HepG2 (cell line): ENCODE measurements at regions not wholly inside any gene's neighbourhood (a gene's known extent, or its start where the extent isn't known, plus 50 kb on each side); places are given as distances from the start of the nearest gene placed in this dataset.

Experiments used
- EHMT2 ChIP-seq: fragments of 200-600 bp; sonication (generic); IDR thresholded peaks from 2 replicates; pipeline ENCODE4 v1.7.0; 2017; ENCODE audit warnings: antibody characterized with exemption, low read depth, low read length, borderline replicate concordance
- HNF4G ChIP-seq, 2 experiments: sonication (generic) in 1 of 2; formaldehyde crosslinking in 1 of 2; IDR thresholded peaks; 2 replicates each; pipeline versions ENCODE4 v1.4.0 to v1.6.1; 2011 to 2020; ENCODE audit warnings: borderline replicate concordance in 2 of 2, low read depth in 2 of 2, mild to moderate bottlenecking in 2 of 2, low read length in 1 of 2, missing genetic modification reagents in 1 of 2, moderate library complexity in 1 of 2
- HNRNPK ChIP-seq: fragments of 200-400 bp; formaldehyde crosslinking; IDR thresholded peaks from 2 replicates; pipeline ENCODE4 v1.6.1; 2018; ENCODE audit warnings: low read length, low read depth, moderate library complexity, mild to moderate bottlenecking; ENCODE audit not compliant: poor library complexity, severe bottlenecking
- HOXA7 ChIP-seq: sonication (generic); formaldehyde crosslinking; IDR thresholded peaks from 2 replicates; pipeline ENCODE4 v1.8.1; 2022; ENCODE audit warnings: mild to moderate bottlenecking, missing genetic modification reagents, moderate library complexity
- KDM5A ChIP-seq: fragments of 200-600 bp; sonication (generic); IDR thresholded peaks from 2 replicates; pipeline ENCODE4 v1.7.0; 2018; ENCODE audit warnings: antibody characterized with exemption, mild to moderate bottlenecking, low read length, borderline replicate concordance
- MAFF ChIP-seq: IDR thresholded peaks from 2 replicates; pipeline ENCODE4 v1.6.1; 2011; ENCODE audit warnings: low read depth, low read length, improper control_type of control experiment
- MIER2 ChIP-seq: IDR thresholded peaks from 2 replicates; pipeline ENCODE4 v1.6.1; 2016; ENCODE audit warnings: missing biosample characterization, missing genetic modification reagents
- RFX3 ChIP-seq: IDR thresholded peaks from 2 replicates; pipeline ENCODE4 v1.6.1; 2016; ENCODE audit warnings: missing biosample characterization, missing genetic modification reagents
- SOX13 ChIP-seq, 3 experiments: fragments of 450-650 bp in 1 of 3; sonication (generic) in 1 of 3; formaldehyde crosslinking in 1 of 3; IDR thresholded peaks in 2 of 3; conservative IDR thresholded peaks in 1 of 3; 2 replicates each; pipeline versions ENCODE4 v1.5.0 to v1.6.1; 2016 to 2020; ENCODE audit warnings: antibody characterized with exemption in 1 of 3, mild to moderate bottlenecking in 1 of 3, missing compliant biosample characterization in 1 of 3, missing genetic modification reagents in 1 of 3, moderate library complexity in 1 of 3
- STAG1 ChIP-seq: sonication (generic); formaldehyde crosslinking; IDR thresholded peaks from 2 replicates; pipeline ENCODE4 v1.4.0; 2020; ENCODE audit warnings: missing genetic modification reagents
- TBL1XR1 ChIP-seq: fragments of 150-350 bp; IDR thresholded peaks from 2 replicates; pipeline ENCODE4 v1.6.1; 2014; ENCODE audit warnings: borderline replicate concordance, low read length; ENCODE audit not compliant: partially characterized antibody
- TCF7 ChIP-seq: sonication (generic); IDR thresholded peaks from 2 replicates; pipeline ENCODE4 v1.6.1; 2016; ENCODE audit warnings: antibody characterized with exemption, low read depth
- ZMYM3 ChIP-seq: sonication (generic); formaldehyde crosslinking; IDR thresholded peaks from 2 replicates; pipeline ENCODE4 v1.5.1; 2020; ENCODE audit warnings: mild to moderate bottlenecking, missing genetic modification reagents
- ZNF232 ChIP-seq: sonication (generic); formaldehyde crosslinking; IDR thresholded peaks from 2 replicates; pipeline ENCODE4 v1.4.0; 2020; ENCODE audit warnings: missing genetic modification reagents, borderline replicate concordance
- ZNF569 ChIP-seq: sonication (generic); formaldehyde crosslinking; IDR thresholded peaks from 2 replicates; pipeline ENCODE4 v1.5.0; 2020; ENCODE audit warnings: mild to moderate bottlenecking, missing genetic modification reagents, moderate library complexity, borderline replicate concordance
- ZNF724P ChIP-seq: sonication (generic); formaldehyde crosslinking; IDR thresholded peaks from 2 replicates; pipeline ENCODE4 v1.8.0; 2022; ENCODE audit warnings: missing genetic modification reagents, borderline replicate concordance
- TF ChIP-seq, protein P1 (sequence below), 2 experiments: sonication (generic) in 1 of 2; formaldehyde crosslinking in 1 of 2; IDR thresholded peaks; 2 replicates each; pipeline versions ENCODE4 v1.5.1 to v1.6.1; 2011 to 2020; ENCODE audit warnings: borderline replicate concordance in 1 of 2, low read depth in 1 of 2, low read length in 1 of 2, mild to moderate bottlenecking in 1 of 2, missing genetic modification reagents in 1 of 2, moderate library complexity in 1 of 2
- TF ChIP-seq, protein P2 (sequence below): sonication (generic); formaldehyde crosslinking; IDR thresholded peaks from 2 replicates; pipeline ENCODE4 v1.5.0; 2020; ENCODE audit warnings: missing genetic modification reagents
- TF ChIP-seq, protein P3 (sequence below): sonication (generic); formaldehyde crosslinking; IDR thresholded peaks from 2 replicates; pipeline ENCODE4 v1.5.0; 2020; ENCODE audit warnings: missing genetic modification reagents
- TF ChIP-seq, protein P4 (sequence below): sonication (generic); formaldehyde crosslinking; IDR thresholded peaks from 2 replicates; pipeline ENCODE4 v1.8.0; 2022; ENCODE audit warnings: mild to moderate bottlenecking, missing genetic modification reagents, moderate library complexity
- TF ChIP-seq, protein P5 (sequence below): sonication (generic); formaldehyde crosslinking; IDR thresholded peaks from 2 replicates; pipeline ENCODE4 v1.4.0; 2020; ENCODE audit warnings: mild to moderate bottlenecking, missing genetic modification reagents

DNA sequence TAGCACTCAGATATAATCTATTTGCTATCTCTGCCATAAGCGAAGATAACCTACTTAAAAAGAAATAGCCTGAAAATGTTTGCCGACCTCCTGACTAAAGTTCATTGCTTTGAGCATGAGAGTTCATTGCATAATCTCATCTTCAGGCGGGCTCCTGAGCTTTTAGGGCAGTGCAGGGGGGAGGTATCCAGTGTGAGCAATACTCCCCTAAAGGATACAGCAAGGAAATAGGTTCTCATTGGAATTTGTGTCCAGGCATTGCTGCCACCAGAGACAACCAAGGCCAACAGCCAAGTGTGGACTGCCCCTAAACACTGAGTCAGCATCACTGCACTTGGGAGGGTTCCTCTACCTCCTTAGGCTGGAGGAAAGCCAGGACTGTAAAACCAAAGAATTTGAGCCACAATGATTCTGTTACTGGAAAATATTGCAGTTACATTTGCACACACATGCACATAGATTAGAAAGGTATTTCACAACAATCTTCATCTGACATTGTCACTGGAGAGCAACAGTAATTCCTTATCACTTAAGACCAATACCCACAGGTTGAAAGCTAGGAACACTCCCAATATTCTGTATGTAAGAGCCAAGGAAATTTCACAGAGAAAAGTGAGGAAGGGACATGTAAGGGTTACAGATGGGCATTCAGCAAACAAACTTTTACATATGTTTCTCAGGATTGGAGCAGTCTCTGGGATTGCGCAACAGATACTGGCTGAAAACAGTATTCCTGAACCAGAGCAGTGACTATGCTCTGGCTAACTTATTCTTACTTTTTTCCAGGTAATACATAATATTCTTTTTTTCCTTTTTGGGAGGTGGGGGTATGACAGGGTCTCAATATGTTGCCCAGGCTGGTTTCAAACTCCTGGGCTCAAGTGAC is 98.6 kb upstream of the TLE1 start (continued):
- TF ChIP-seq ZNF724P, result no peak
- TF ChIP-seq, protein P1, sequence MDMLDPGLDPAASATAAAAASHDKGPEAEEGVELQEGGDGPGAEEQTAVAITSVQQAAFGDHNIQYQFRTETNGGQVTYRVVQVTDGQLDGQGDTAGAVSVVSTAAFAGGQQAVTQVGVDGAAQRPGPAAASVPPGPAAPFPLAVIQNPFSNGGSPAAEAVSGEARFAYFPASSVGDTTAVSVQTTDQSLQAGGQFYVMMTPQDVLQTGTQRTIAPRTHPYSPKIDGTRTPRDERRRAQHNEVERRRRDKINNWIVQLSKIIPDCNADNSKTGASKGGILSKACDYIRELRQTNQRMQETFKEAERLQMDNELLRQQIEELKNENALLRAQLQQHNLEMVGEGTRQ (IDR thresholded peaks at IDR 0.05; ENCODE audit: low read depth, low read length), result no peak
- TF ChIP-seq, protein P1 (CRISPR knock-in tag; IDR thresholded peaks at IDR 0.05; ENCODE audit: borderline replicate concordance), result no peak
- TF ChIP-seq, protein P2, sequence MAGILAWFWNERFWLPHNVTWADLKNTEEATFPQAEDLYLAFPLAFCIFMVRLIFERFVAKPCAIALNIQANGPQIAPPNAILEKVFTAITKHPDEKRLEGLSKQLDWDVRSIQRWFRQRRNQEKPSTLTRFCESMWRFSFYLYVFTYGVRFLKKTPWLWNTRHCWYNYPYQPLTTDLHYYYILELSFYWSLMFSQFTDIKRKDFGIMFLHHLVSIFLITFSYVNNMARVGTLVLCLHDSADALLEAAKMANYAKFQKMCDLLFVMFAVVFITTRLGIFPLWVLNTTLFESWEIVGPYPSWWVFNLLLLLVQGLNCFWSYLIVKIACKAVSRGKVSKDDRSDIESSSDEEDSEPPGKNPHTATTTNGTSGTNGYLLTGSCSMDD (CRISPR knock-in tag), result no peak
- TF ChIP-seq ZNF232 (CRISPR knock-in tag), result no peak
- peak; percentile 53; the same call in 1 of the 2 replicates for TF ChIP-seq HNF4G (IDR thresholded peaks at IDR 0.05; ENCODE audit: borderline replicate concordance, low read depth, low read length)
- peak; percentile 44; the same call in 1 of the 2 replicates for TF ChIP-seq HNF4G (CRISPR knock-in tag; IDR thresholded peaks at IDR 0.05; ENCODE audit: borderline replicate concordance, low read depth)
- no peak for TF ChIP-seq HOXA7 (CRISPR knock-in tag)
- no peak for TF ChIP-seq ZNF569
- TF ChIP-seq, protein P3, sequence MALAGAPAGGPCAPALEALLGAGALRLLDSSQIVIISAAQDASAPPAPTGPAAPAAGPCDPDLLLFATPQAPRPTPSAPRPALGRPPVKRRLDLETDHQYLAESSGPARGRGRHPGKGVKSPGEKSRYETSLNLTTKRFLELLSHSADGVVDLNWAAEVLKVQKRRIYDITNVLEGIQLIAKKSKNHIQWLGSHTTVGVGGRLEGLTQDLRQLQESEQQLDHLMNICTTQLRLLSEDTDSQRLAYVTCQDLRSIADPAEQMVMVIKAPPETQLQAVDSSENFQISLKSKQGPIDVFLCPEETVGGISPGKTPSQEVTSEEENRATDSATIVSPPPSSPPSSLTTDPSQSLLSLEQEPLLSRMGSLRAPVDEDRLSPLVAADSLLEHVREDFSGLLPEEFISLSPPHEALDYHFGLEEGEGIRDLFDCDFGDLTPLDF, result no peak
- TF ChIP-seq RFX3, result no peak
- TF ChIP-seq MAFF, result peak; percentile 61
- no peak for TF ChIP-seq KDM5A
- no peak for TF ChIP-seq STAG1 (CRISPR knock-in tag)
- peak; percentile 24; the same call in 1 of the 2 replicates for TF ChIP-seq MIER2
- no peak for TF ChIP-seq ZMYM3
- TF ChIP-seq, protein P4, sequence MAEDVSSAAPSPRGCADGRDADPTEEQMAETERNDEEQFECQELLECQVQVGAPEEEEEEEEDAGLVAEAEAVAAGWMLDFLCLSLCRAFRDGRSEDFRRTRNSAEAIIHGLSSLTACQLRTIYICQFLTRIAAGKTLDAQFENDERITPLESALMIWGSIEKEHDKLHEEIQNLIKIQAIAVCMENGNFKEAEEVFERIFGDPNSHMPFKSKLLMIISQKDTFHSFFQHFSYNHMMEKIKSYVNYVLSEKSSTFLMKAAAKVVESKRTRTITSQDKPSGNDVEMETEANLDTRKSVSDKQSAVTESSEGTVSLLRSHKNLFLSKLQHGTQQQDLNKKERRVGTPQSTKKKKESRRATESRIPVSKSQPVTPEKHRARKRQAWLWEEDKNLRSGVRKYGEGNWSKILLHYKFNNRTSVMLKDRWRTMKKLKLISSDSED, result no peak
- TF ChIP-seq TBL1XR1, result no peak
- no peak for TF ChIP-seq HNRNPK
- peak; percentile 46; the same call in 1 of the 2 replicates for TF ChIP-seq TCF7
- TF ChIP-seq SOX13 (IDR thresholded peaks at IDR 0.05), result no peak
- peak in 1 of 2 experiments; percentile 42; a peak in 2 of 4 replicates for TF ChIP-seq SOX13 (CRISPR knock-in tag; conservative IDR thresholded peaks at IDR 0.05 in 1 of 2, IDR thresholded peaks at IDR 0.05 in 1 of 2)
- TF ChIP-seq, protein P5, sequence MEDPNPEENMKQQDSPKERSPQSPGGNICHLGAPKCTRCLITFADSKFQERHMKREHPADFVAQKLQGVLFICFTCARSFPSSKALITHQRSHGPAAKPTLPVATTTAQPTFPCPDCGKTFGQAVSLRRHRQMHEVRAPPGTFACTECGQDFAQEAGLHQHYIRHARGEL (CRISPR knock-in tag), result no peak
- 0 out of 2 replicates have a peak, but pooled peaks have one; percentile 42 for TF ChIP-seq EHMT2
